GM21360 (cell line): ENCODE measurements at regions not wholly inside any gene's neighbourhood (a gene's known extent, or its start where the extent isn't known, plus 50 kb on each side); places are given as distances from the start of the nearest gene placed in this dataset.
A peak's percentile ranks its signal among the peaks of the same experiment; 100 is the strongest.
"Not testable (repeated sequence)": the region's sequence is repeated elsewhere in the genome, so short reads cannot be mapped to it uniquely, and the experiment has no call there.

Experiments used
- ATAC-seq: cut with Tn5 transposase; IDR thresholded peaks from one replicate; pipeline ENCODE4 v1.9.1; 2021; ENCODE audit warnings: mild to moderate bottlenecking, moderate library complexity; ENCODE audit not compliant: unreplicated experiment

- no peak for ATAC-seq
These were observed 735.3 kb upstream of the ZNF608 start for GRCh38 chr5:125481506-125482465.

- ATAC-seq: no peak
These were observed 737.2 kb upstream of the ZNF608 start for GRCh38 chr5:125483609-125484008.

- no peak for ATAC-seq
These were observed 737.9 kb upstream of the ZNF608 start for GRCh38 chr5:125484272-125484741.

- peak; percentile 64 for ATAC-seq
These were observed 738.6 kb upstream of the ZNF608 start for GRCh38 chr5:125484742-125485641.

- peak; percentile 36 for ATAC-seq
These were observed 739.3 kb upstream of the ZNF608 start for GRCh38 chr5:125485771-125486170.

DNA sequence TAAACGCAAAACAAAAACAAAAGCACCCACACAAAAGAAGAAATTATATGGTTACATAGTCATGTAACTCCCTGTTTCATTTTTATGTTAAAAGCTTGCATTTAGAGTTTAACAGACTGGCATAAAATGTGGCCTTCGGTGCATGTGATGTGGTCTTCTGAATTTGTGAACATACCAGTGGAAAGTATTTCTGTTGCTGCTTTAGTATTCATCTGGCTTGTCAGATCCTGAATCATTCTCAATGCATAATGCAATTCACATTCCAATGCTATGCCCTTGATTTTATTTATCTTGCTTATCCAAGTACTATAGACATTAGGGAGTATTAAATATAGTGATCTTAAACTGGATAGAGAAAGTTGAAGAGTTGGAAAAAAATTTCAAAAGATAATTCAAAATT, 740.2 kb upstream of the ZNF608 start:
- no peak for ATAC-seq

DNA sequence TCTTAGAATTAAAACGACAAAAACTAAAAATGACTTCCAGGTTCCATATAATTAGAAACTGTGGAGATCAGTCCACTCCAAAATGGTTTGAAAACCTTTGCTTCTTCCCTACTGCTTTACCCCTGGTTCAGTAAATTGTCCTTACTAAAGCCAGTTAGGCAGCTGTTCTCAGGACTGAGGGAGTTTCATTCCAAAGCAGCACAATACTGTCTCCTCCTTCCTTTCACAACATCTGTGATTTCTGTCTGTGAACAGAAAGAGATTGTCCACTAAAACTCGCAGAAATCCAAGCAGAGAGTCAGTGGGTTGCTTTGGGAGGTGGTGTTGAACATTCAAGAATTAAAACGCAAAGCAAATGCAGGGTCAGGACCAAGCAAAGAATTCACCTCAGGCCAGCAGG, 740.8 kb upstream of the ZNF608 start:
- no peak for ATAC-seq

GRCh38 chr5:125487652-125488051, 741.2 kb upstream of the ZNF608 start:
- not testable (repeated sequence) for ATAC-seq

DNA sequence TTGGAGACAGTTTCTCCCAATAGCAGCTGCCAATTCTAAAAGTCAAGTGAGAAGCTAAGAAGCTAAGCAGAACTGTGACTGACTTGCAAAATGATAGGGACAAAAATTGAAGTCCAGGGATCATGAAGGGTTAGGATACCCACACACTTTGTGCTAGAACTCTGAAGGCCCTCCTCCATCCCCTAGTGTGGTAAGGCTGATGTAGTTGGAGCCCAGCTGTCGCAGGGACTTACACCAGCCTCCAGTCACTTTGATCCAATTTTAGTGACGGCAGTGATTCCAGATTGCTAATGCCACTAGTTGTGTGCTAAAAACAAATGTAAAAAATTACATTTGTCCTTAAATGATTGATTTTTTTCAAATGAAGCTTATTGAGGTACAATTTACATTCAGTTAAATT, 742.7 kb upstream of the ZNF608 start:
- ATAC-seq: no peak

- ATAC-seq: no peak
These were observed 745.6 kb upstream of the ZNF608 start for GRCh38 chr5:125491986-125492492.

GRCh38 chr5:125492977-125493376, 746.5 kb upstream of the ZNF608 start:
- ATAC-seq: no peak

DNA sequence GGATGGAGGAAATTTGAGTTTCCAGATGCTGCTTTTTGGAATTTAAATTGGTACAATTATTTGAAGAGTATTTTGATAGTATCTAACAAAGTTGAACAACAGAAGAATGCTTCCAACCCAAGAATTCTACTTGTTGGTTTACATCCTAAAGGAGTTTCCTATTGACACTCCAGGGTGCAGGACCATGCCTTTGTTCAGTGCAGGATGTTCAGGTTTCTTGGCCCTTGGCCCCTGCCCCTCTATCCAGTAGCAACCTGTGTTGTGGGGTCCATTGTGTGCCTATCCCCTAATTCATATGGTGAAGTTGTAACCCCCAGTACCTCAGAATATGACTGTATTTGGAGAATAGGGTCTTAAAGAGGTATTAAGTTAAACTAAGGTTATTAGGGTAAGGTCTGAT, 750.0 kb upstream of the ZNF608 start:
- ATAC-seq: no peak

GRCh38 chr5:125497651-125498050, 751.2 kb upstream of the ZNF608 start:
- no peak for ATAC-seq

DNA sequence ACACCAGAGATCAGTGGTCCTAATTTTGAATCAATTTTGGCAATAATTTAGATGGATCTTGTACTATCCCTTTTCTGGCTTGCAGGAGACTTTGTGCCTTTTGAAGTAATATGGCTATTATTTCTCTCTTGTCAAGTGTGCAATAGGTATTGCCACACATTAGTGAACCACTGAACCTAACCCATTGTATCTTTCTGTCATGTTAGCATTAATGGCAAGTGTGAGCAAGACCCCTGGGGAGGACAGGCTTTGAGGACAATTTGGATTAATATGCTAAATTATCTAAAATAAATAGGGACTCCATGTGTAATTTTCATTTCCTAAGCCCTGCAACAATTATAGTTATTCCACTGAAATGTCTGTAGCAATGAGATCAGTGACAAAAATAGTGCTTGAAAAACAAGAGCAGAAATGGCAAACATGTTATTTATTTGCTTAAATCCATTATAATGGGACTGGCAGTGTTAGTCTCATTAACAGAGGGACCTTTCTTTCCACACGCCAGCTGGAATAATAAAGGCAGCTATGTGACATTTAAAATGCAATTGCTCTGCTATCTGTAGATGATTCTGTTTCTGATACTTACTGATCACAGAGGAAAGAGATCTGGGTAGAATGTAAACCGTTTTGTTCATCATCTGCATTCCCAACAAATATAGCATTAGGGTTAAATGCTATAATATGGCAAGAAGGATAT, 753.3 kb upstream of the ZNF608 start:
- no peak for ATAC-seq

DNA sequence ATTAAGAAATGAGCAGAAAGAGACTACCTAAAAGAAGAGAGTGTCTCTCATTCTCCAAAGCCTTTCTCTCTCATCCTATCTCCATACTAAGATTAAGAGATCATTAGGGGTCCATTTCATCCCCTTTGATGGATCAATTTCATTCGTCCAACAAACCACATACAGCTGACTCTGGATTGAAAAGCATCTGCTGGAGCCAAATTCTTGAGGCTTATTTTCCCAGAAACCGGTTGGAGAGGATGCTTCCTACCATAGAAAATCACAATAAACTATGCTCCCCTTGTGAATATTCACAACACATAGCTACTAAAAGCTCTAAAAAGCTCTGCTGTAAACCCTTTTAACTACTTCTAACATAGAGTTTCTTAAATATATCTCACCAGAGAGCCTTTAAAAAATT, 755.0 kb upstream of the ZNF608 start:
- no peak for ATAC-seq

- no peak for ATAC-seq
These were observed 757.5 kb upstream of the ZNF608 start for GRCh38 chr5:125503946-125504345.

GRCh38 chr5:125505115-125505514, 758.7 kb upstream of the ZNF608 start:
- ATAC-seq: no peak

GRCh38 chr5:125506124-125506523, 759.7 kb upstream of the ZNF608 start:
- ATAC-seq: no peak

DNA sequence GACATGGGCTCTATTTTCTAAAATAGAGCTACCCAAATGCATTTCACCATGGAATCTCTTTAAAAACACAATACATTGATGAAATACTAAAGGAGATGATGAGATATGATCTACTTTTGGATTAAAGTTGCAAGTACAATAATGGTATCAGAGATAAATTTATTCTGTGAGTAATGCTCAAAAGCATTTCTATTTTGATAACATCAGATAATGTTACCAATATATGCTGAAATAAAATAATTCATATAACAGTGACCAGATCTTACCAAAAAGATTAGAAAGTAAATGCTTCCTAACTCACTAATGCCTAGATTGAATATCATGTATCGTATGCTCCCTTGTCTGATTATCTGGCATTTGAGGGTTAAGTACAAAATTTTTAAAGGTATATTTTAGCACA, 761.8 kb upstream of the ZNF608 start:
- ATAC-seq: no peak

DNA sequence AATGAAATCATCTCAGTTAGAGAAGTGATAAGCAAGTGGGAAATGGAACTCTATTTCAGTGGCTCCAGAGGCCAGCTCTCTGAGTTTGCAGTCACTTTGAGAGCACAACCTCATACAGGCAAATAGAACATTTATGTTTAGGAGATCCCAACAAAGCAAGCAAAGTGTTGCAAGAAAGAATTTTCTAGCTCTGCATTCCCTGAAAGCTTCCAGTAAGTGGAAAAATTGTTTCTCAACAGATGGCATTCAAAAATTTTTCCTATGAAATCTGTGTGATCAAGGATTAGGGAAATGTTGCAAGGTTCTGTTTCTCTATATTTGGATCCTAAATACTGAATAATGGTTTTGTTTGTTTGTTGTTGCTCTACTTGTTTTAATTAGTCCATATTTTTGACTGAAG, 764.2 kb upstream of the ZNF608 start:
- no peak for ATAC-seq
